ENCODE measurements at regions not wholly inside any gene's neighbourhood (a gene's known extent, or its start where the extent isn't known, plus 50 kb on each side); places are given as distances from the start of the nearest gene placed in this dataset.

- H3K4me1 ChIP-seq (ENCODE audit: control insufficient read depth in 1 of 2, low read depth in 2 of 2): no peaks in the 10 kb centered on the region
- no peak overlapping the region for H3K27ac ChIP-seq
- DNase-seq (ENCODE audit: low spot score) (no peak), ATAC-seq (ENCODE audit: insufficient number of reproducible peaks, low FRiP score, low read depth) (no peak)
- no peak overlapping the region for H3K4me3 ChIP-seq
- no peaks in the 10 kb centered on the region for H3K27me3 ChIP-seq (replicated peaks; ENCODE audit: insufficient read depth)
- no peak for TF ChIP-seq CTCF (IDR thresholded peaks at IDR 0.05)
- H3K36me3 ChIP-seq: no peaks in the 10 kb centered on the region
- no peaks in the 10 kb centered on the region for H3K9me3 ChIP-seq
These were observed 231.8 kb downstream of the UACA start for GRCh38 chr15:70531576-70531975.

- no peaks in the 10 kb centered on the region for H3K4me1 ChIP-seq (ENCODE audit: control insufficient read depth in 1 of 2, low read depth in 2 of 2)
- no peaks in the 10 kb centered on the region for H3K9me3 ChIP-seq
- no peaks in the 10 kb centered on the region for H3K36me3 ChIP-seq
- TF ChIP-seq CTCF (IDR thresholded peaks at IDR 0.05): no peak
- DNase-seq (ENCODE audit: low spot score) (no peak), ATAC-seq (ENCODE audit: insufficient number of reproducible peaks, low FRiP score, low read depth) (no peak)
- no peaks in the 10 kb centered on the region for H3K27me3 ChIP-seq (replicated peaks; ENCODE audit: insufficient read depth)
- H3K4me3 ChIP-seq: no peak overlapping the region
- H3K27ac ChIP-seq: no peak overlapping the region
These were observed 232.5 kb downstream of the UACA start for GRCh38 chr15:70530906-70531305.

GRCh38 chr15:70530503-70530902, 232.9 kb downstream of the UACA start:
- H3K27ac ChIP-seq: no peak overlapping the region
- H3K36me3 ChIP-seq: no peaks in the 10 kb centered on the region
- H3K4me1 ChIP-seq (ENCODE audit: control insufficient read depth in 1 of 2, low read depth in 2 of 2): no peaks in the 10 kb centered on the region
- TF ChIP-seq CTCF (IDR thresholded peaks at IDR 0.05): no peak
- ATAC-seq (ENCODE audit: insufficient number of reproducible peaks, low FRiP score, low read depth) (no peak), DNase-seq (ENCODE audit: low spot score) (no peak)
- no peaks in the 10 kb centered on the region for H3K9me3 ChIP-seq
- H3K27me3 ChIP-seq (replicated peaks; ENCODE audit: insufficient read depth): no peaks in the 10 kb centered on the region
- H3K4me3 ChIP-seq: no peak overlapping the region

GRCh38 chr15:70530017-70530499, 233.3 kb downstream of the UACA start:
- no peaks in the 10 kb centered on the region for H3K36me3 ChIP-seq
- no peak overlapping the region for H3K4me3 ChIP-seq
- H3K4me1 ChIP-seq (ENCODE audit: control insufficient read depth in 1 of 2, low read depth in 2 of 2): no peaks in the 10 kb centered on the region
- no peak for DNase-seq (ENCODE audit: low spot score)
- TF ChIP-seq CTCF (IDR thresholded peaks at IDR 0.05): no peak
- H3K27ac ChIP-seq: no peak overlapping the region
- no peaks in the 10 kb centered on the region for H3K27me3 ChIP-seq (replicated peaks; ENCODE audit: insufficient read depth)
- H3K9me3 ChIP-seq: no peaks in the 10 kb centered on the region
- no peak for ATAC-seq (ENCODE audit: insufficient number of reproducible peaks, low FRiP score, low read depth)

- Histone ChIP-seq H3K27me3 (replicated peaks; ENCODE audit: insufficient read depth) (no peaks in the 10 kb centered on the region), H3K4me1 (ENCODE audit: control insufficient read depth in 1 of 2, low read depth in 2 of 2) (no peaks in the 10 kb centered on the region), H3K27ac (no peak overlapping the region), H3K36me3 (no peaks in the 10 kb centered on the region), H3K9me3 (no peaks in the 10 kb centered on the region), H3K4me3 (no peak overlapping the region)
- no peak for ATAC-seq (ENCODE audit: insufficient number of reproducible peaks, low FRiP score, low read depth)
- DNase-seq (ENCODE audit: low spot score): no peak
- no peak for TF ChIP-seq CTCF (IDR thresholded peaks at IDR 0.05)
These were observed 234.5 kb downstream of the UACA start for GRCh38 chr15:70528816-70529215.
